IPS-NIHi11 (cell line): ENCODE measurements at regions not wholly inside any gene's neighbourhood (a gene's known extent, or its start where the extent isn't known, plus 50 kb on each side); places are given as distances from the start of the nearest gene placed in this dataset.

Experiments used
- DNase-seq: peaks from one replicate; pipeline ENCODE4 v3.0.0; 2012; ENCODE audit warnings: mixed read lengths, low spot score

- no peak for DNase-seq
These were observed 84.2 kb upstream of the MAPK4 start for GRCh38 chr18:50475538-50476193.

- DNase-seq, result no peak
These were observed 67.8 kb upstream of the MAPK4 start for GRCh38 chr18:50492097-50492496.

GRCh38 chr18:50494569-50494968, 65.3 kb upstream of the MAPK4 start:
- DNase-seq, result no peak

GRCh38 chr18:50506362-50506761, 53.5 kb upstream of the MAPK4 start:
- no peak for DNase-seq

GRCh38 chr18:50507120-50507590, 52.7 kb upstream of the MAPK4 start:
- DNase-seq, result peak; percentile 81

- no peak for DNase-seq
These were observed 51.7 kb upstream of the MAPK4 start for GRCh38 chr18:50508228-50508627.

- DNase-seq, result no peak
These were observed 50.9 kb upstream of the MAPK4 start for GRCh38 chr18:50509012-50509411.
